ENCODE measurements at regions not wholly inside any gene's neighbourhood (a gene's known extent, or its start where the extent isn't known, plus 50 kb on each side); places are given as distances from the start of the nearest gene placed in this dataset.

GRCh38 chr12:64968989-64969819 lies 144.8 kb downstream of the TBC1D30 start:
- TF ChIP-seq EZH2 (IDR thresholded peaks at IDR 0.05; ENCODE audit: low read length, missing control alignments) (no peak), CTCF (conservative IDR thresholded peaks at IDR 0.05 in 1 of 2, IDR thresholded peaks at IDR 0.05 in 1 of 2; ENCODE audit: low read depth in 1 of 2, low read length in 2 of 2) (no peak)

All from fibroblast of lung (primary cell).